ENCODE measurements at regions not wholly inside any gene's neighbourhood (a gene's known extent, or its start where the extent isn't known, plus 50 kb on each side); places are given as distances from the start of the nearest gene placed in this dataset.

- no peak for TF ChIP-seq CTCF (conservative IDR thresholded peaks at IDR 0.05; ENCODE audit: low read depth, low read length)
- TF ChIP-seq EZH2 (IDR thresholded peaks at IDR 0.05; ENCODE audit: borderline replicate concordance, low read depth, low read length, poor library complexity, severe bottlenecking): no peak
Measured at GRCh38 chr11:95404370-95404769, 173.4 kb upstream of the SESN3 start.

Measured in A673 (cell line).